Common myeloid progenitor, CD34-positive (primary cell): ENCODE measurements at regions not wholly inside any gene's neighbourhood (a gene's known extent, or its start where the extent isn't known, plus 50 kb on each side); places are given as distances from the start of the nearest gene placed in this dataset.

Experiments
- CTCF ChIA-PET: fragments of 350-600 bp; sonication (Branson Sonifier 250); formaldehyde crosslinking; loops from one replicate; lab custom pipeline; 2021; ENCODE audit warnings: antibody characterized with exemption; lab: Charles Lee
- POLR2A ChIA-PET: fragments of 350-600 bp; sonication (Branson Sonifier 250); formaldehyde crosslinking; loops from one replicate; lab custom pipeline; 2021; ENCODE audit warnings: antibody characterized with exemption; lab: Charles Lee
- DNase-seq, 3 donors: peaks; one replicate each; pipeline versions ENCODE4 v3.0.0 to v3.0.0-alpha.2; 2013
- H3K27ac ChIP-seq, 2 experiments: 1 replicate in 1 of 2; 2 replicates in 1 of 2; pipeline ENCODE4 v1.7.0; 2013; ENCODE audit warnings: inconsistent platforms in 2 of 2, low read length in 2 of 2, mild to moderate bottlenecking in 2 of 2, low read depth in 1 of 2, moderate library complexity in 1 of 2; ENCODE audit not compliant: severe bottlenecking in 2 of 2, insufficient read depth in 1 of 2, poor library complexity in 1 of 2
- H3K27me3 ChIP-seq, 5 experiments: replicated peaks in 2 of 5; 1 replicate in 3 of 5; 2 replicates in 2 of 5; pipeline versions ENCODE4 v1.6.1 to v1.7.0; 2013; ENCODE audit warnings: low read length in 4 of 5, mild to moderate bottlenecking in 2 of 5, moderate library complexity in 2 of 5, inconsistent platforms in 1 of 5; ENCODE audit not compliant: insufficient read depth in 5 of 5, control insufficient read depth in 4 of 5
- H3K36me3 ChIP-seq, 4 experiments: 1 replicate in 2 of 4; 2 replicates in 2 of 4; pipeline versions ENCODE4 v1.6.1 to v1.7.0; 2013; ENCODE audit warnings: low read length in 3 of 4, control low read depth in 1 of 4, mild to moderate bottlenecking in 1 of 4; ENCODE audit not compliant: control insufficient read depth in 4 of 4, insufficient read depth in 4 of 4
- H3K4me1 ChIP-seq, 4 experiments: 1 replicate in 3 of 4; 2 replicates in 1 of 4; pipeline versions ENCODE4 v1.6.1 to v1.7.1; 2013; ENCODE audit warnings: low read length in 3 of 4, mild to moderate bottlenecking in 3 of 4, control low read depth in 1 of 4, inconsistent platforms in 1 of 4, moderate library complexity in 1 of 4; ENCODE audit not compliant: control insufficient read depth in 4 of 4, insufficient read depth in 4 of 4; ENCODE audit errors: control extremely low read depth in 1 of 4
- H3K4me3 ChIP-seq, 7 experiments: 1 replicate in 4 of 7; 2 replicates in 3 of 7; pipeline versions ENCODE4 v1.5.1 to v1.7.0; 2013; ENCODE audit warnings: mild to moderate bottlenecking in 7 of 7, low read length in 6 of 7, moderate library complexity in 6 of 7, inconsistent platforms in 2 of 7, low read depth in 2 of 7, control low read depth in 1 of 7; ENCODE audit not compliant: insufficient read depth in 4 of 7, control insufficient read depth in 1 of 7; ENCODE audit errors: extremely low read depth in 1 of 7
- H3K9me3 ChIP-seq, 5 experiments: 1 replicate in 4 of 5; 2 replicates in 1 of 5; pipeline versions ENCODE4 v1.6.1 to v1.7.1; 2013; ENCODE audit warnings: low read length in 4 of 5, mild to moderate bottlenecking in 2 of 5, inconsistent platforms in 1 of 5, low read depth in 1 of 5, moderate library complexity in 1 of 5; ENCODE audit not compliant: control insufficient read depth in 4 of 5, insufficient read depth in 2 of 5; ENCODE audit errors: control extremely low read depth in 1 of 5
- WGBS: methylation state at CpG from one replicate; pipeline ENCODE4 v1.1.5; 2013; ENCODE audit not compliant: insufficient coverage; 5-methylcytosine and 5-hydroxymethylcytosine counted together

GRCh38 chr5:165139262-165139661 lies 1633.8 kb downstream of the MAT2B start:
- H3K4me3 ChIP-seq: no peak overlapping the region
- H3K36me3 ChIP-seq: no peaks in the 10 kb centered on the region
- H3K27me3 ChIP-seq: no peaks in the 10 kb centered on the region
- no peaks in the 10 kb centered on the region for H3K9me3 ChIP-seq
- DNase-seq: no peak
- H3K27ac ChIP-seq: no peak overlapping the region
- H3K4me1 ChIP-seq: peaks cover 0 to 9% (median 4%) of the 10 kb centered on the region in 4 experiments
- POLR2A ChIA-PET: no interaction called here
- CTCF ChIA-PET: interaction anchor here (0.6 kb wide), 1 partner anchor 317 kb away, joined by 4 read pairs; no protein-coding TSS in a partner anchor
- 100% methylated on average over 2 of the region's 3 CpGs for WGBS

GRCh38 chr5:165139721-165140120 lies 1634.3 kb downstream of the MAT2B start:
- H3K27ac ChIP-seq: no peak overlapping the region
- CTCF ChIA-PET: interaction anchor here (0.6 kb wide), 1 partner anchor 317 kb away, joined by 4 read pairs; no protein-coding TSS in a partner anchor
- DNase-seq: peak; percentile 42 to 86 (median 75)

GRCh38 chr5:165143741-165144140 lies 1638.3 kb downstream of the MAT2B start:
- no peaks in the 10 kb centered on the region for H3K36me3 ChIP-seq
- H3K9me3 ChIP-seq: no peaks in the 10 kb centered on the region
- peaks cover 0 to 9% (median 4%) of the 10 kb centered on the region in 4 experiments for H3K4me1 ChIP-seq
- no peak overlapping the region for H3K4me3 ChIP-seq
- CTCF ChIA-PET: interaction anchor here (1.1 kb wide), 1 partner anchor 16 kb away, joined by 3 read pairs; no protein-coding TSS in a partner anchor
- no peak overlapping the region for H3K27ac ChIP-seq
- POLR2A ChIA-PET: no interaction called here
- DNase-seq: peak in 2 of 3 donors; percentile 28 to 57
- WGBS: 24% methylated on average over 3 of the region's 4 CpGs
- no peaks in the 10 kb centered on the region for H3K27me3 ChIP-seq

More at GRCh38 chr5:165139721-165140120, 1634.3 kb downstream of the MAT2B start:
- Histone ChIP-seq H3K4me3 (no peak overlapping the region), H3K4me1 (peaks cover 0 to 9% (median 4%) of the 10 kb centered on the region in 4 experiments), H3K27me3 (no peaks in the 10 kb centered on the region), H3K36me3 (no peaks in the 10 kb centered on the region), H3K9me3 (no peaks in the 10 kb centered on the region)
- no CpG with 5 or more reads among the region's 3 CpGs for WGBS
- POLR2A ChIA-PET: no interaction called here

- no peak overlapping the region for H3K27ac ChIP-seq
- H3K4me1 ChIP-seq: no peaks in the 10 kb centered on the region
- H3K36me3 ChIP-seq: no peaks in the 10 kb centered on the region
- no peaks in the 10 kb centered on the region for H3K27me3 ChIP-seq
- no peaks in the 10 kb centered on the region for H3K9me3 ChIP-seq
- no peak overlapping the region for H3K4me3 ChIP-seq
- ChIA-PET CTCF (no interaction called here), POLR2A (no interaction called here)
- no peak for DNase-seq
- no CpG with 5 or more reads among the region's 1 CpG for WGBS
Measured at GRCh38 chr5:165149431-165149830, 1644.0 kb downstream of the MAT2B start.

- WGBS: 100% methylated on average over 2 of the region's 2 CpGs
- H3K4me1 ChIP-seq: no peaks in the 10 kb centered on the region
- ChIA-PET POLR2A (no interaction called here), CTCF (no interaction called here)
- no peak overlapping the region for H3K27ac ChIP-seq
- no peaks in the 10 kb centered on the region for H3K9me3 ChIP-seq
- H3K4me3 ChIP-seq: no peak overlapping the region
- H3K36me3 ChIP-seq: no peaks in the 10 kb centered on the region
- no peaks in the 10 kb centered on the region for H3K27me3 ChIP-seq
- no peak for DNase-seq
Measured at GRCh38 chr5:165152058-165152457, 1646.6 kb downstream of the MAT2B start.

GRCh38 chr5:165157219-165157618 lies 1651.8 kb downstream of the MAT2B start:
- Histone ChIP-seq H3K4me1 (no peaks in the 10 kb centered on the region), H3K27ac (no peak overlapping the region), H3K36me3 (no peaks in the 10 kb centered on the region), H3K4me3 (no peak overlapping the region), H3K27me3 (no peaks in the 10 kb centered on the region), H3K9me3 (no peaks in the 10 kb centered on the region)
- DNase-seq: no peak
- ChIA-PET CTCF (no interaction called here), POLR2A (no interaction called here)
- 100% methylated on average over 1 of the region's 1 CpG for WGBS

GRCh38 chr5:165161204-165161603 lies 1655.8 kb downstream of the MAT2B start:
- Histone ChIP-seq H3K36me3 (no peaks in the 10 kb centered on the region), H3K4me3 (no peak overlapping the region), H3K4me1 (no peaks in the 10 kb centered on the region), H3K27me3 (no peaks in the 10 kb centered on the region), H3K27ac (no peak overlapping the region), H3K9me3 (no peaks in the 10 kb centered on the region)
- ChIA-PET CTCF (no interaction called here), POLR2A (no interaction called here)
- no peak for DNase-seq
- 98% methylated on average over 5 of the region's 6 CpGs for WGBS
